Right hindlimb (tissue), 1 donor: ENCODE measurements at regions not wholly inside any gene's neighbourhood (a gene's known extent, or its start where the extent isn't known, plus 50 kb on each side); places are given as distances from the start of the nearest gene placed in this dataset.

Experiments
- DNase-seq: peaks from one replicate; pipeline ENCODE4 v3.0.0-alpha.2; 2018

GRCh38 chr9:32220750-32221149 lies 163.7 kb upstream of the ACO1 start:
- DNase-seq: no peak

- no peak for DNase-seq
Measured at GRCh38 chr9:32234451-32234850, 150.0 kb upstream of the ACO1 start.

- no peak for DNase-seq
Measured at GRCh38 chr9:32247168-32247567, 137.3 kb upstream of the ACO1 start.

GRCh38 chr9:32248189-32248712 lies 136.2 kb upstream of the ACO1 start:
- no peak for DNase-seq

GRCh38 chr9:32251539-32251938 lies 132.9 kb upstream of the ACO1 start:
- DNase-seq: peak; percentile 73

GRCh38 chr9:32253731-32254130 lies 130.7 kb upstream of the ACO1 start:
- DNase-seq: no peak

- no peak for DNase-seq
Measured at GRCh38 chr9:32255026-32255425, 129.4 kb upstream of the ACO1 start.

- no peak for DNase-seq
Measured at GRCh38 chr9:32258482-32258881, 126.0 kb upstream of the ACO1 start.

GRCh38 chr9:32260151-32260862 lies 124.1 kb upstream of the ACO1 start:
- no peak for DNase-seq

GRCh38 chr9:32264170-32264864 lies 120.1 kb upstream of the ACO1 start:
- DNase-seq: no peak

GRCh38 chr9:32265037-32265436 lies 119.4 kb upstream of the ACO1 start:
- DNase-seq: no peak

GRCh38 chr9:32278991-32279390 lies 105.5 kb upstream of the ACO1 start:
- DNase-seq: no peak

- DNase-seq: no peak
Measured at GRCh38 chr9:32289756-32290155, 94.7 kb upstream of the ACO1 start.

- DNase-seq: no peak
Measured at GRCh38 chr9:32291370-32291769, 93.1 kb upstream of the ACO1 start.

GRCh38 chr9:32292611-32293010 lies 91.8 kb upstream of the ACO1 start:
- no peak for DNase-seq

GRCh38 chr9:32293091-32293490 lies 91.4 kb upstream of the ACO1 start:
- DNase-seq: no peak

- DNase-seq: no peak
Measured at GRCh38 chr9:32294106-32294505, 90.3 kb upstream of the ACO1 start.

- DNase-seq: no peak
Measured at GRCh38 chr9:32300373-32300772, 84.1 kb upstream of the ACO1 start.

GRCh38 chr9:32304495-32304894 lies 79.9 kb upstream of the ACO1 start:
- no peak for DNase-seq

- DNase-seq: no peak
Measured at GRCh38 chr9:32306006-32306405, 78.4 kb upstream of the ACO1 start.

GRCh38 chr9:32319312-32319929 lies 65.0 kb upstream of the ACO1 start:
- no peak for DNase-seq

- no peak for DNase-seq
Measured at GRCh38 chr9:32322622-32323021, 61.8 kb upstream of the ACO1 start.

- DNase-seq: no peak
Measured at GRCh38 chr9:32326146-32326545, 58.3 kb upstream of the ACO1 start.

GRCh38 chr9:32331240-32331639 lies 53.2 kb upstream of the ACO1 start:
- DNase-seq: no peak
